Endothelial cell of umbilical vein (primary cell): ENCODE measurements at regions not wholly inside any gene's neighbourhood (a gene's known extent, or its start where the extent isn't known, plus 50 kb on each side); places are given as distances from the start of the nearest gene placed in this dataset.

Experiments
- BruUV-seq: library from RNA; stranded (reverse); fragments of 400-500 nt; replicated peaks from 2 replicates; lab custom pipeline; 2021; lab: Mats Ljungman, UMichigan
- CTCF ChIA-PET: fragments of 300-600, 350-600 bp; sonication (Branson Sonifier 250); formaldehyde crosslinking; loops from one replicate; lab custom pipeline; 2021; ENCODE audit warnings: antibody characterized with exemption, inconsistent platforms; lab: Charles Lee
- POLR2A ChIA-PET: fragments of 300-600, 350-600 bp; sonication (Branson Sonifier 250); formaldehyde crosslinking; loops from one replicate; lab custom pipeline; 2021; ENCODE audit warnings: antibody characterized with exemption, inconsistent platforms; lab: Charles Lee
- DNase-seq: peaks from one replicate; pipeline ENCODE4 v3.0.0-alpha.2; 2011; ENCODE audit warnings: low read depth, low spot score
- FAIRE-seq: peaks from 2 replicates; lab custom pipeline; 2011; peaks lifted over from hg19 to GRCh38; lab: Jason Lieb, UNC
- H2AFZ ChIP-seq: 2 replicates; pipeline ENCODE4 v1.6.0; 2012; ENCODE audit warnings: low read depth, low read length, control low read depth, inconsistent platforms
- H3K27ac ChIP-seq: 2 replicates; pipeline ENCODE4 v1.5.1; 2011; ENCODE audit warnings: low read depth, mild to moderate bottlenecking, control low read depth, low read length, moderate library complexity; ENCODE audit not compliant: insufficient read depth
- H3K27me3 ChIP-seq, 2 experiments: 2 replicates each; pipeline versions ENCODE4 v1.6.0 to v1.6.1; 2011; ENCODE audit warnings: low read length in 2 of 2, mixed read lengths in 1 of 2; ENCODE audit not compliant: control insufficient read depth in 2 of 2, insufficient read depth in 2 of 2
- H3K36me3 ChIP-seq, 2 experiments: 2 replicates in 1 of 2; 3 replicates in 1 of 2; pipeline ENCODE4 v1.5.1; 2011; ENCODE audit warnings: low read length in 2 of 2, mild to moderate bottlenecking in 1 of 2, moderate library complexity in 1 of 2; ENCODE audit not compliant: control insufficient read depth in 2 of 2, insufficient read depth in 2 of 2; ENCODE audit errors: extremely low read depth in 1 of 2
- H3K4me1 ChIP-seq: 3 replicates; pipeline ENCODE4 v1.5.1; 2011; ENCODE audit warnings: mild to moderate bottlenecking, low read length; ENCODE audit not compliant: control insufficient read depth, insufficient read depth; ENCODE audit errors: extremely low read depth
- H3K4me2 ChIP-seq: 2 replicates; pipeline ENCODE4 v1.6.1; 2011; ENCODE audit warnings: low read length, control low read depth, mixed read lengths; ENCODE audit not compliant: insufficient read depth
- H3K4me3 ChIP-seq, 3 experiments: fragments of 200-600 bp in 1 of 3; sonication (generic), shearing (Covaris generic) in 1 of 3; replicated peaks in 1 of 3; 2 replicates each; pipeline ENCODE4 v1.5.1; 2011 to 2016; ENCODE audit warnings: control low read depth in 3 of 3, low read length in 3 of 3, mild to moderate bottlenecking in 2 of 3, inconsistent platforms in 1 of 3, low read depth in 1 of 3, moderate library complexity in 1 of 3; ENCODE audit not compliant: insufficient read depth in 1 of 3
- H3K79me2 ChIP-seq: 2 replicates; pipeline ENCODE4 v1.6.0; 2012; ENCODE audit warnings: low read length, inconsistent platforms; ENCODE audit not compliant: control insufficient read depth, insufficient read depth
- H3K9ac ChIP-seq: replicated peaks from 2 replicates; pipeline ENCODE3; 2011; ENCODE audit warnings: low read length, control low read depth; ENCODE audit not compliant: insufficient read depth; ENCODE audit errors: extremely low read depth
- H3K9me1 ChIP-seq: replicated peaks from 3 replicates; pipeline ENCODE4 v1.6.0; 2011; ENCODE audit warnings: mild to moderate bottlenecking, low read length; ENCODE audit not compliant: control insufficient read depth, insufficient read depth; ENCODE audit errors: extremely low read depth
- H3K9me3 ChIP-seq: replicated peaks from 2 replicates; pipeline ENCODE4 v1.5.1; 2012; ENCODE audit warnings: low read length, inconsistent platforms; ENCODE audit not compliant: control insufficient read depth, insufficient read depth
- H4K20me1 ChIP-seq: replicated peaks from 2 replicates; pipeline ENCODE3; 2011; ENCODE audit warnings: mild to moderate bottlenecking, low read length; ENCODE audit not compliant: control insufficient read depth, insufficient read depth; ENCODE audit errors: extremely low read depth
- CTCF ChIP-seq, 2 donors: IDR thresholded peaks; 1 replicate in 1 of 2; 2 replicates in 1 of 2; pipeline ENCODE4 v1.5.1; 2011; ENCODE audit warnings: low read length in 2 of 2, mild to moderate bottlenecking in 2 of 2, moderate library complexity in 2 of 2, control low read depth in 1 of 2, inconsistent platforms in 1 of 2, low read depth in 1 of 2; ENCODE audit not compliant: insufficient read depth in 1 of 2; ENCODE audit errors: extremely low read depth in 1 of 2
- EZH2 ChIP-seq: IDR thresholded peaks from 2 replicates; pipeline ENCODE4 v1.6.1; 2012; ENCODE audit warnings: borderline replicate concordance, low read depth, mild to moderate bottlenecking, moderate library complexity, low read length, inconsistent platforms; ENCODE audit not compliant: severe bottlenecking
- FOS ChIP-seq: IDR thresholded peaks from 2 replicates; pipeline ENCODE4 v1.6.1; 2011; ENCODE audit warnings: mild to moderate bottlenecking, low read length, moderate library complexity, borderline replicate concordance; ENCODE audit not compliant: insufficient read depth
- GATA2 ChIP-seq: IDR thresholded peaks from 2 replicates; pipeline ENCODE4 v1.7.0; 2011; ENCODE audit warnings: low read depth, mild to moderate bottlenecking, moderate library complexity, mixed read lengths, low read length; ENCODE audit not compliant: insufficient read length, insufficient read depth
- JUN ChIP-seq: IDR thresholded peaks from 2 replicates; pipeline ENCODE4 v1.6.1; 2011; ENCODE audit warnings: borderline replicate concordance, low read depth; ENCODE audit not compliant: insufficient read length, insufficient read depth
- MAX ChIP-seq: IDR thresholded peaks from 2 replicates; pipeline ENCODE4 v1.6.1; 2011; ENCODE audit not compliant: insufficient read depth, insufficient read length
- MYC ChIP-seq: IDR thresholded peaks from one replicate; pipeline ENCODE4 v1.6.1; 2011; ENCODE audit warnings: mild to moderate bottlenecking, low read depth, low read length
- POLR2A ChIP-seq: IDR thresholded peaks from 2 replicates; pipeline ENCODE4 v1.6.1; 2012; ENCODE audit warnings: low read depth, mild to moderate bottlenecking, control low read depth, low read length
- POLR2AphosphoS5 ChIP-seq: IDR thresholded peaks from 2 replicates; pipeline ENCODE4 v1.6.1; 2012; ENCODE audit warnings: low read depth, mild to moderate bottlenecking, control low read depth, low read length, moderate library complexity; ENCODE audit not compliant: insufficient read depth
- dilution Hi-C: fragments of 300-500 bp; cut with MboI; formaldehyde crosslinking; loops from one replicate; pipeline ENCODE4 v1.15.0; 2019; ENCODE audit warnings: low sequenced_read_pairs; ENCODE audit not compliant: extremely low pct_ligation_motif_present
- intact Hi-C: fragments of 100-400 bp; cut with micrococcal nuclease; formaldehyde crosslinking; loops from one replicate; pipeline ENCODE4 v1.10.0; 2022

- FAIRE-seq, result no peak
- POLR2A ChIA-PET, result no interaction called here
- dilution Hi-C loops, result no loop called here
Measured at GRCh38 chr18:64663086-64663485, 514.2 kb upstream of the LINC00305 start.

More at GRCh38 chr18:64663086-64663485, 514.2 kb upstream of the LINC00305 start:
- H3K4me3 ChIP-seq, result no peak overlapping the region
- H3K27me3 ChIP-seq, result no peaks in the 10 kb centered on the region
- DNase-seq, result no peak
- intact Hi-C loops, result no loop called here
- H3K36me3 ChIP-seq, result no peaks in the 10 kb centered on the region
- H2AFZ ChIP-seq, result no peak overlapping the region
- H3K9me1 ChIP-seq, result no peaks in the 10 kb centered on the region
- no peak overlapping the region for H3K4me2 ChIP-seq
- CTCF ChIA-PET, result no interaction called here
- no peak overlapping the region for H3K27ac ChIP-seq
- H3K79me2 ChIP-seq, result no peaks in the 10 kb centered on the region
- BruUV-seq, result no TSS peak
- no peak overlapping the region for H3K9ac ChIP-seq
- TF ChIP-seq POLR2A (no peak), GATA2 (no peak), JUN (no peak), EZH2 (no peak), FOS (no peak), MAX (no peak), CTCF (IDR thresholded peaks at IDR 0.05; ENCODE audit: extremely low read depth in 1 of 2, insufficient read depth in 1 of 2, low read depth in 1 of 2, low read length in 2 of 2) (no peak), MYC (no peak), POLR2AphosphoS5 (no peak)
- no peaks in the 10 kb centered on the region for H3K9me3 ChIP-seq
- H3K4me1 ChIP-seq, result no peaks in the 10 kb centered on the region
- no peaks in the 10 kb centered on the region for H4K20me1 ChIP-seq
